Transverse colon (tissue), 4 donors: ENCODE measurements at regions not wholly inside any gene's neighbourhood (a gene's known extent, or its start where the extent isn't known, plus 50 kb on each side); places are given as distances from the start of the nearest gene placed in this dataset.

Experiments
- DNase-seq: peaks from one replicate; pipeline ENCODE4 v3.0.0-alpha.2; 2019
- H3K27ac ChIP-seq, 4 donors: fragments of 200-600 bp; sonication (generic); 2 replicates each; pipeline ENCODE4 v1.5.1; 2016 to 2018; ENCODE audit warnings: inconsistent platforms in 4 of 4
- H3K27me3 ChIP-seq: fragments of 200-600 bp; sonication (generic); 2 replicates; pipeline ENCODE4 v1.5.1; 2017; ENCODE audit warnings: inconsistent platforms
- H3K36me3 ChIP-seq, 4 donors: fragments of 200-600 bp; sonication (generic); 2 replicates each; pipeline ENCODE4 v1.5.1; 2017 to 2019; ENCODE audit warnings: inconsistent platforms in 4 of 4
- H3K4me1 ChIP-seq, 4 donors: fragments of 200-600 bp; sonication (generic); 2 replicates each; pipeline ENCODE4 v1.5.1; 2017 to 2020; ENCODE audit warnings: inconsistent platforms in 4 of 4
- H3K4me3 ChIP-seq, 4 donors: fragments of 200-600 bp; sonication (generic); 1 replicate in 1 of 4; 2 replicates in 3 of 4; pipeline versions ENCODE4 v1.5.1 to v1.6.1; 2017 to 2019; ENCODE audit warnings: inconsistent platforms in 4 of 4
- H3K9me3 ChIP-seq, 2 donors: fragments of 200-600 bp; sonication (generic); 2 replicates each; pipeline ENCODE4 v1.5.1; 2017 to 2019; ENCODE audit warnings: inconsistent platforms in 2 of 2
- CTCF ChIP-seq, 5 experiments: fragments of 200-600 bp in 3 of 5; fragments of 450-650 bp in 2 of 5; sonication (generic) in 3 of 5; IDR thresholded peaks; 1 replicate in 2 of 5; 2 replicates in 3 of 5; pipeline ENCODE4 v1.5.1; 2016 to 2017; ENCODE audit warnings: antibody characterized with exemption in 5 of 5, inconsistent platforms in 3 of 5, mild to moderate bottlenecking in 2 of 5, moderate library complexity in 1 of 5
- EP300 ChIP-seq: sonication (generic); formaldehyde crosslinking; IDR thresholded peaks from one replicate; pipeline ENCODE4 v1.6.1; 2017; ENCODE audit warnings: antibody characterized with exemption, low read depth
- POLR2A ChIP-seq: fragments of 450-650 bp; IDR thresholded peaks from one replicate; pipeline ENCODE4 v1.6.1; 2016; ENCODE audit warnings: antibody characterized with exemption, mild to moderate bottlenecking, moderate library complexity
- POLR2AphosphoS5 ChIP-seq, 3 donors: sonication (generic); formaldehyde crosslinking; IDR thresholded peaks; one replicate each; pipeline ENCODE4 v1.6.1; 2016; ENCODE audit warnings: antibody characterized with exemption in 3 of 3
- WGBS, 2 donors: methylation state at CpG; one replicate each; pipeline ENCODE4 v1.1.5; 2018; ENCODE audit warnings: low coverage in 1 of 2; 5-methylcytosine and 5-hydroxymethylcytosine counted together
- in situ Hi-C, 4 donors: fragments of 200-750 bp; cut with MboI; loops; one replicate each; pipeline versions ENCODE4 v1.15.0 to v1.15.1; 2017; ENCODE audit warnings: low sequenced_read_pairs in 3 of 4, low pct_ligation_motif_present in 1 of 4, low pct_unique_long_range_greater_than_20kb in 1 of 4
- intact Hi-C: fragments of 100-400 bp; cut with DNase I; formaldehyde crosslinking; loops from one replicate; pipeline ENCODE4 v1.15.1; 2023; ENCODE audit warnings: low total_unique reads

DNA sequence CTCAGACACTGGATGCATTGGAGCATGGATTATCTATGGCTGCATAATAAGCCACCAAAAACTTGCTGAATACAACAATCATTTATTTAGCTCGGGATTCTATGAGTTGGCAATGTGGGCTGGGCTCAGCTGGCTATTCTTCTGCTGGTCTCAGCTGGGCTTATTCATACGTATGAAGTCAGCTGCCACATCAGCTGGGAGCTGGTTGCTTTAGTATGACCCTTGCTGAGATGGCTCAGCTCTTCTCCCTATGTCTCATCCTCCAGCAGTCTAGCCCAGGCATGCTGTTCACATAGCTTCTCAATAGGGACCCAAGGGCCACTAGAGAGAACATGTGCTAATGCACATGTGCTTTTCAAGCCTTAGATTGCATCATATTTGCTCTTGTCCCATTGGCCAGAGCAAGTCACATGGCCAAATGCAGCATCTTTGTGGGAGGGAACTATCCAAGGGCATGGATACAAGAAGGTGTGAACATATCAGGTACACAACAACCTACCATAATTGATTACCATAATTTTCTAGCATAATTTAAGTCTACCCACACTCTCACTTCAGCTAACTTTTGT lies 444.6 kb downstream of the KIF16B start:
- no peak overlapping the region for H3K27ac ChIP-seq
- no peaks in the 10 kb centered on the region for H3K36me3 ChIP-seq
- no peaks in the 10 kb centered on the region for H3K27me3 ChIP-seq
- H3K4me3 ChIP-seq: no peak overlapping the region
- H3K9me3 ChIP-seq: no peaks in the 10 kb centered on the region
- DNase-seq: no peak
- no peaks in the 10 kb centered on the region for H3K4me1 ChIP-seq
- WGBS, 2 donors: 82% methylated on average over 2 of the region's 2 CpGs; no CpG with 5 or more reads in 1 of the 2 donors
- in situ Hi-C loops: no loop called here
- intact Hi-C loops: no loop called here
- TF ChIP-seq POLR2A (no peak), EP300 (no peak), POLR2AphosphoS5 (IDR thresholded peaks at IDR 0.05) (no peak), CTCF (IDR thresholded peaks at IDR 0.05) (no peak)

DNA sequence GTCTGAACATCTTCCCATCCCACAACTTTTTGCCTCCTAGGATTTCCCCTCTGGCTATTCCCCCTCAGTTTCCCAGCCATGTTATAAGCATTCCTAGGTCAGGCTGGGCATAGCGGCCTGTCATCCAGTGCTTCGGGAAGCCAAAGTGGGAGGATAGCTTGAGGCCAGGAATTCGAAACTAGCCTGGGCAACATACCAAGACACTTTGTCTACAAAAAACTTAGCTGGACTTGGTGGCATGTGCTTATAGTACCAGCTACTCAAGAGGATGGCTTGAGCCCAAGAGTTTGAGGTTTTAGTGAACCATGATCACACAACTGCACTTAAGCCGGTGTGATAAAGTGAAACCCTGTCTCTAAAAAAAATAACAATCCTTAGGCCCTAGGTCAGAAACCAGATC lies 447.4 kb downstream of the KIF16B start:
- 79 to 81% methylated on average over 4 of the region's 4 CpGs for WGBS, 2 donors
- Histone ChIP-seq H3K27ac (no peak overlapping the region), H3K9me3 (no peaks in the 10 kb centered on the region), H3K27me3 (no peaks in the 10 kb centered on the region), H3K36me3 (no peaks in the 10 kb centered on the region), H3K4me1 (no peaks in the 10 kb centered on the region), H3K4me3 (no peak overlapping the region)
- in situ Hi-C loops: no loop called here
- no peak for TF ChIP-seq POLR2AphosphoS5 (IDR thresholded peaks at IDR 0.05)
- TF ChIP-seq EP300: no peak
- no peak for TF ChIP-seq POLR2A
- no peak for TF ChIP-seq CTCF (IDR thresholded peaks at IDR 0.05)
- intact Hi-C loops: no loop called here
- DNase-seq: no peak

- intact Hi-C loops (no loop called here), in situ Hi-C loops (no loop called here)
- Histone ChIP-seq H3K9me3 (no peaks in the 10 kb centered on the region), H3K27ac (no peak overlapping the region), H3K36me3 (no peaks in the 10 kb centered on the region), H3K4me3 (no peak overlapping the region), H3K27me3 (no peaks in the 10 kb centered on the region), H3K4me1 (no peaks in the 10 kb centered on the region)
- DNase-seq: no peak
- TF ChIP-seq CTCF (IDR thresholded peaks at IDR 0.05) (no peak), POLR2AphosphoS5 (IDR thresholded peaks at IDR 0.05) (no peak), EP300 (no peak), POLR2A (no peak)
- 69 to 76% methylated on average over 8 to 9 of the region's 9 CpGs for WGBS, 2 donors
These were observed 448.1 kb downstream of the KIF16B start for GRCh38 chr20:16124911-16125776.

DNA sequence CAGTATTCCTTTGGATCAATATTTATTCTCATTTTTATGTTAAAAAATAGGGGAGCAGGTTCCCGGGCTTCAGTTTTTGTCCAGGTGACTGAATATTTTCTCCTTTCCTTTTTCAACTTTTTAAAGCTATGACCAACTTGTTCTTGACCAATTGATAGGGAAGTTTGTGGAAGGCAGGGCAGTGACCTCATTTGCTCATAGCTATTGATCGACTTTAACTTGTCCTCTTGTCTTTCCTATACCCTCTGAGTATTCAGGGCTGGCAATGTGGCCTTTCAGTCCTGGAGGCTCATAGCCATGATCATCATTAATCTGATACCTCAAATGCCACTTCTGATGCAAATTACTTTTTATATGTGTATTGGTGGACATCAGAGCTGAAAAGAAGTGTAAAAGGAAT lies 448.8 kb downstream of the KIF16B start:
- Histone ChIP-seq H3K27me3 (no peaks in the 10 kb centered on the region), H3K36me3 (no peaks in the 10 kb centered on the region), H3K27ac (no peak overlapping the region), H3K4me3 (no peak overlapping the region), H3K9me3 (no peaks in the 10 kb centered on the region), H3K4me1 (no peaks in the 10 kb centered on the region)
- TF ChIP-seq POLR2AphosphoS5 (IDR thresholded peaks at IDR 0.05) (no peak), EP300 (no peak), POLR2A (no peak), CTCF (IDR thresholded peaks at IDR 0.05) (no peak)
- 80 to 83% methylated on average over 2 of the region's 2 CpGs for WGBS, 2 donors
- intact Hi-C loops (no loop called here), in situ Hi-C loops (no loop called here)
- DNase-seq: no peak
